D721Med (cell line): ENCODE measurements at regions not wholly inside any gene's neighbourhood (a gene's known extent, or its start where the extent isn't known, plus 50 kb on each side); places are given as distances from the start of the nearest gene placed in this dataset.

Experiments
- DNase-seq: peaks from one replicate; pipeline ENCODE4 v3.0.0; 2011; ENCODE audit warnings: low spot score; ENCODE audit not compliant: insufficient read length
- FAIRE-seq: peaks from 2 replicates; lab custom pipeline; 2011; peaks lifted over from hg19 to GRCh38; lab: Jason Lieb, UNC
- CTCF ChIP-seq: IDR thresholded peaks from 2 replicates; pipeline ENCODE4 v1.5.1; 2012; ENCODE audit warnings: mild to moderate bottlenecking, control low read depth; ENCODE audit not compliant: insufficient read depth; ENCODE audit errors: missing control alignments

DNA sequence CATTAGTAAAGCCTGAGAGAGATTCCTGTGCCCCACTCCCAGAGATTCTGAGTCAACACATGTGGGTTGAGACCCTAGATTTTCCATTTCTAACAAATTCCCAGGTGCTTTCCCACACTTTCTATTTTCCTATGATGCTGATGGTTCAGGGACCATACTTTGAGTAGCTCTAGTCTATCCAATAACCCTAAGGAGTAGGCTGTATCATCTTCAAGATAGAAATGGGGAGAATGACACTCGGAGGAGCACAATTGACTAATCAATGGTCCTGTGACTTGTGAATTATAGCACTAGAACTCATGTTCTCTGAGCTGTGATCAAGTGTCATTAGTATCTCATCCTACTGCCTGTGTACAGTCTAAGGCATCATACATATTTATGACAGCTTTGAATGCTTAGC, 232.9 kb upstream of the B3GALT2 start:
- DNase-seq (no peak), FAIRE-seq (no peak)
- TF ChIP-seq CTCF: no peak

DNA sequence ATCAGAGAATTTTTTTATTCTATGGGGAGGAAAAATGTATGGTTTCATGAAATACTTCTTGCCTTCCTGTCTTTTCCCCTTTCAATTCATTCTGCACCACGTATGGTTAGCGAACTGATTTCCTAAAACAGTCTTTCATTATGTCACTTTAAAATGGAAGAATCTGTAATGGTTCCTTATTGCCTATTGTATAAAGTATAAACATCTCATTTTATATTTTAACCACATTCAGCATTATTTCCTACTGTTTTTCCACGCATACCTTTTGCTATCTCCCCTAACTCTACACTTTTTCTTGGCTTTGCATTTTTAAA, 232.3 kb upstream of the B3GALT2 start:
- TF ChIP-seq CTCF: no peak
- DNase-seq (no peak), FAIRE-seq (peak; percentile 67)

GRCh38 chr1:193417945-193418744, 231.7 kb upstream of the B3GALT2 start:
- FAIRE-seq (no peak), DNase-seq (no peak)
- TF ChIP-seq CTCF: no peak

- TF ChIP-seq CTCF: no peak
- DNase-seq (no peak), FAIRE-seq (no peak)
Observed at GRCh38 chr1:193417403-193417802, 231.0 kb upstream of the B3GALT2 start.

- no peak for DNase-seq
- no peak for TF ChIP-seq CTCF
- FAIRE-seq: no peak
Observed at GRCh38 chr1:193416226-193417024, 230.0 kb upstream of the B3GALT2 start.

DNA sequence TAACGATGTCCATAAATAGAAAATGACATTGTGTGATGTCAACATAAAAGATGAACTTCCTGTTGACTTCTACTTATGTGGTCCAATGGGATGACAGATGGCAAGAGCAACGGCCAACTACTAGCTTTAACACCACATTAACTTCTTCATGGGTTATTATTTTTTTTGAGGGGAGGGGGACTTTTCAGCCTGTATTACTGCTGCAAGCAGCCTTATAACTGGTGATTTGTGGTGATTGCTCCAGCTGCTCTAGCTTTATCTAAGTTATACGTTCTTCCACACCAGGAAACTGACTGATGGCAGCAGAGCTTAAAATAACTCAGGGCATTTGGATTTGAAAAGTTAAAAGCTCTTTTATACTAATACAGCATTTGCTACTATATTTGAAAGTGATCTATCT, 228.8 kb upstream of the B3GALT2 start:
- no peak for DNase-seq
- no peak for FAIRE-seq
- no peak for TF ChIP-seq CTCF

- FAIRE-seq (no peak), DNase-seq (no peak)
- no peak for TF ChIP-seq CTCF
Observed at GRCh38 chr1:193413376-193413775, 227.0 kb upstream of the B3GALT2 start.
